ENCODE measurements at regions not wholly inside any gene's neighbourhood (a gene's known extent, or its start where the extent isn't known, plus 50 kb on each side); places are given as distances from the start of the nearest gene placed in this dataset.

DNA sequence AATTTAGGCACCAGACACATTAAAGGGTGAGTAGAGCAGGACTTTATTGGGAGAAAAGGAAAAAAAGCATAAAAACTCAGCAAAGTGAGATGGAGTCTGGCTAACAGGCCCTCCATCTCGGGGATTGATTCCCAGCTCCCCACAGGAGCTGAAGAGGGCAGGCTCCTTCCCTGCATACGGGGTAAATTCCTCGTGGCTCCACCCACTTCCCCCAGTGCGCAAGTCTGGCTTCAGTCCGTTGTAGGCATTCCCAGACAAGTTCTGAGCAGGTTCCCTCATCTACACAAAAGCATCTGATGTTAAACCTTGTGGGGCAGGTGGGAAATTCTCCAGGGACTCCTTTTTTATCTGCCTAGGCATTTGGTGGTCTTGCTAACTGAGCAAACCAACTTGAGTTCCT lies 722.6 kb downstream of the ZNF385D start (continued):
- TF ChIP-seq, protein P1, sequence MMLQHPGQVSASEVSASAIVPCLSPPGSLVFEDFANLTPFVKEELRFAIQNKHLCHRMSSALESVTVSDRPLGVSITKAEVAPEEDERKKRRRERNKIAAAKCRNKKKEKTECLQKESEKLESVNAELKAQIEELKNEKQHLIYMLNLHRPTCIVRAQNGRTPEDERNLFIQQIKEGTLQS (CRISPR knock-in tag; conservative IDR thresholded peaks at IDR 0.05) = no peak
- TF ChIP-seq ZNF317 (CRISPR knock-in tag; IDR thresholded peaks at IDR 0.05; ENCODE audit: borderline replicate concordance, low read depth) (no peak), MYBL2 (CRISPR knock-in tag; IDR thresholded peaks at IDR 0.05) (no peak)

DNA sequence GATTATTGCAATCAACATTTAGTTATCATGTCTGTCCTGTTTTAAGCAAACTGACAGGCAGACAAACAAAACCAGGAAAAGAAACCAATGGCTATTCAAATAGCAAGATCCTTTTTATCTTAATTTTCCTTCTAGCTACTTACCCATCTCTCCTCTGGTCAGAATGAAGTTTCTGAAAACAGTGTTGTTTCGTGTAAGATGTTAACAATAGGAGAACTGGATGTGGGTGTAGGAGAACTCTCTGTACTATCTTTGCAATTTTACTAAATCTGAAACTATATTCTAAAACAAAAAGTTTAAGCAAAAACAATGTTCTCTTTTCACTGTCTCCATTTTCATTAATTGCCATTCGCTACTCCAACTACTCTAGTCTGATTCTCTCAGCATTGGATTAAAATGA lies 726.4 kb downstream of the ZNF385D start:
- ATAC-seq (no peak), DNase-seq (ENCODE audit: low spot score) (no peak)
- Mint-ChIP-seq H3K27ac (no peak overlapping the region), H3K36me3 (no peaks in the 10 kb centered on the region), H3K4me3 (no peak overlapping the region), H3K4me1 (peaks cover 17% of the 10 kb centered on the region), H3K27me3 (ENCODE audit: low read depth) (no peaks in the 10 kb centered on the region), H3K9me3 (no peaks in the 10 kb centered on the region)
- ChIA-PET POLR2A (no interaction called here), CTCF (no interaction called here)
- TF ChIP-seq, protein P2, sequence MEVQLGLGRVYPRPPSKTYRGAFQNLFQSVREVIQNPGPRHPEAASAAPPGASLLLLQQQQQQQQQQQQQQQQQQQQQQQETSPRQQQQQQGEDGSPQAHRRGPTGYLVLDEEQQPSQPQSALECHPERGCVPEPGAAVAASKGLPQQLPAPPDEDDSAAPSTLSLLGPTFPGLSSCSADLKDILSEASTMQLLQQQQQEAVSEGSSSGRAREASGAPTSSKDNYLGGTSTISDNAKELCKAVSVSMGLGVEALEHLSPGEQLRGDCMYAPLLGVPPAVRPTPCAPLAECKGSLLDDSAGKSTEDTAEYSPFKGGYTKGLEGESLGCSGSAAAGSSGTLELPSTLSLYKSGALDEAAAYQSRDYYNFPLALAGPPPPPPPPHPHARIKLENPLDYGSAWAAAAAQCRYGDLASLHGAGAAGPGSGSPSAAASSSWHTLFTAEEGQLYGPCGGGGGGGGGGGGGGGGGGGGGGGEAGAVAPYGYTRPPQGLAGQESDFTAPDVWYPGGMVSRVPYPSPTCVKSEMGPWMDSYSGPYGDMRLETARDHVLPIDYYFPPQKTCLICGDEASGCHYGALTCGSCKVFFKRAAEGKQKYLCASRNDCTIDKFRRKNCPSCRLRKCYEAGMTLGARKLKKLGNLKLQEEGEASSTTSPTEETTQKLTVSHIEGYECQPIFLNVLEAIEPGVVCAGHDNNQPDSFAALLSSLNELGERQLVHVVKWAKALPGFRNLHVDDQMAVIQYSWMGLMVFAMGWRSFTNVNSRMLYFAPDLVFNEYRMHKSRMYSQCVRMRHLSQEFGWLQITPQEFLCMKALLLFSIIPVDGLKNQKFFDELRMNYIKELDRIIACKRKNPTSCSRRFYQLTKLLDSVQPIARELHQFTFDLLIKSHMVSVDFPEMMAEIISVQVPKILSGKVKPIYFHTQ (CRISPR knock-in tag; IDR thresholded peaks at IDR 0.05) = no peak
- TF ChIP-seq, protein P3, sequence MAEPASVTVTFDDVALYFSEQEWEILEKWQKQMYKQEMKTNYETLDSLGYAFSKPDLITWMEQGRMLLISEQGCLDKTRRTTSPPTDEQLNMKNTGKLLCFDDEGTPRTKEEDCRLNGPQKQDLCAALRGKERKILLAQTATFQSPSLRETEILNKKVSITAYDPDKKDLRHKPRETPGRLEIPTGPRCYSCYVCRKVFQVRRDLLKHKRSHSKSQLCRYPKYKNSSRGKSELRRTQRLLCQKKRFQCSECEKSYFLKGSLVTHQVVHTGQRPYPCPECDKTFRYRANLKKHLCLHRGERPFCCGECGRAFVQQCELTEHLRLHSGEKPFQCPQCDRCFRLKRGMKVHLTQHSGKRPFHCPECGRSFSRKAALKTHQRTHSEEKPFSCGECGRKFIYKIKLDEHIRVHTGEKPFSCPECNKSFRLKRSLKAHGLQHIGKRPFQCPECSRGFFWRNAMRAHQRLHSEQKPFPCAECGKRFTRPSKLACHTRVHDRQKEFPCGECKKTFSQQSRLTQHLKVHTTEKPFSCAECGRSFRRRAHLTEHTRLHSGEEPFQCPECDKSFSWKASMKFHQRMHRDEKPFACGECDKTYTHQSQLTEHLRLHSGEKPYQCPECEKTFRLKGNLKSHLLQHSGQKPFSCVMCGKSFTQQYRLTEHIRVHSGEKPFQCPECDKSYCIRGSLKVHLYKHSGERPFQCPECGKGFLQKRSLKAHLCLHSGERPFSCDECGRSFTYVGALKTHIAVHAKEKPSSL (CRISPR knock-in tag; conservative IDR thresholded peaks at IDR 0.05) = no peak
- TF ChIP-seq, protein P4, sequence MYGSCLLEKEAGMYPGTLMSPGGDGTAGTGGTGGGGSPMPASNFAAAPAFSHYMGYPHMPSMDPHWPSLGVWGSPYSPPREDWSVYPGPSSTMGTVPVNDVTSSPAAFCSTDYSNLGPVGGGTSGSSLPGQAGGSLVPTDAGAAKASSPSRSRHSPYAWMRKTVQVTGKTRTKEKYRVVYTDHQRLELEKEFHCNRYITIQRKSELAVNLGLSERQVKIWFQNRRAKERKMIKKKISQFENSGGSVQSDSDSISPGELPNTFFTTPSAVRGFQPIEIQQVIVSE (CRISPR knock-in tag; IDR thresholded peaks at IDR 0.05; ENCODE audit: borderline replicate concordance) = no peak
- TF ChIP-seq NFE2L1 (CRISPR knock-in tag; IDR thresholded peaks at IDR 0.05) = no peak
- no peak for TF ChIP-seq ETV6 (CRISPR knock-in tag; IDR thresholded peaks at IDR 0.05)
- TF ChIP-seq HMGA2 (CRISPR knock-in tag; IDR thresholded peaks at IDR 0.05) = no peak
- TF ChIP-seq ZNF121 (CRISPR knock-in tag; IDR thresholded peaks at IDR 0.05) = no peak
- TF ChIP-seq, protein P5, sequence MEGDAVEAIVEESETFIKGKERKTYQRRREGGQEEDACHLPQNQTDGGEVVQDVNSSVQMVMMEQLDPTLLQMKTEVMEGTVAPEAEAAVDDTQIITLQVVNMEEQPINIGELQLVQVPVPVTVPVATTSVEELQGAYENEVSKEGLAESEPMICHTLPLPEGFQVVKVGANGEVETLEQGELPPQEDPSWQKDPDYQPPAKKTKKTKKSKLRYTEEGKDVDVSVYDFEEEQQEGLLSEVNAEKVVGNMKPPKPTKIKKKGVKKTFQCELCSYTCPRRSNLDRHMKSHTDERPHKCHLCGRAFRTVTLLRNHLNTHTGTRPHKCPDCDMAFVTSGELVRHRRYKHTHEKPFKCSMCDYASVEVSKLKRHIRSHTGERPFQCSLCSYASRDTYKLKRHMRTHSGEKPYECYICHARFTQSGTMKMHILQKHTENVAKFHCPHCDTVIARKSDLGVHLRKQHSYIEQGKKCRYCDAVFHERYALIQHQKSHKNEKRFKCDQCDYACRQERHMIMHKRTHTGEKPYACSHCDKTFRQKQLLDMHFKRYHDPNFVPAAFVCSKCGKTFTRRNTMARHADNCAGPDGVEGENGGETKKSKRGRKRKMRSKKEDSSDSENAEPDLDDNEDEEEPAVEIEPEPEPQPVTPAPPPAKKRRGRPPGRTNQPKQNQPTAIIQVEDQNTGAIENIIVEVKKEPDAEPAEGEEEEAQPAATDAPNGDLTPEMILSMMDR (IDR thresholded peaks at IDR 0.05) = no peak
- TF ChIP-seq, protein P1 (CRISPR knock-in tag; conservative IDR thresholded peaks at IDR 0.05) = no peak
- TF ChIP-seq, protein P6, sequence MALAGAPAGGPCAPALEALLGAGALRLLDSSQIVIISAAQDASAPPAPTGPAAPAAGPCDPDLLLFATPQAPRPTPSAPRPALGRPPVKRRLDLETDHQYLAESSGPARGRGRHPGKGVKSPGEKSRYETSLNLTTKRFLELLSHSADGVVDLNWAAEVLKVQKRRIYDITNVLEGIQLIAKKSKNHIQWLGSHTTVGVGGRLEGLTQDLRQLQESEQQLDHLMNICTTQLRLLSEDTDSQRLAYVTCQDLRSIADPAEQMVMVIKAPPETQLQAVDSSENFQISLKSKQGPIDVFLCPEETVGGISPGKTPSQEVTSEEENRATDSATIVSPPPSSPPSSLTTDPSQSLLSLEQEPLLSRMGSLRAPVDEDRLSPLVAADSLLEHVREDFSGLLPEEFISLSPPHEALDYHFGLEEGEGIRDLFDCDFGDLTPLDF (CRISPR knock-in tag; IDR thresholded peaks at IDR 0.05) = no peak

DNA sequence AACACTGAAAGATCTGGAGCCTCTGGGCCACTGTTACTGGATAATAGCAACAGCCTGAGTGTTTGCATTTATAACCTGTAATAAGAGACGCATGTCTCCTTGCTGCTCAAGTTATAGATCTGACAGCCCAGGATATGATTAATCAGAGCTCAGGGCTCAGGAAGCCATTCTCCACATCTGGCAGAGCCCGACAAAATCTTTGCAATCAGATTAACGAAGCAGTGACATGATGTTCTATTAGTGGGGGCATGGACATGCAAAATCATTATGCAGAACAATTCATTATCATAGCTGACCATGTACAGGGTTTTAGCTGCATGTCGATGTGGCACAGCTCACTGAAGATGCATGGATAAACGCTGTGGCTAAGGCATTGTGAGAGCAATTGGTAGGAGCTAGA lies 730.3 kb downstream of the ZNF385D start:
- Mint-ChIP-seq H3K36me3 (peaks cover 5% of the 10 kb centered on the region; the same call in 1 of the 2 replicates), H3K27me3 (ENCODE audit: low read depth) (no peaks in the 10 kb centered on the region), H3K4me1 (peaks cover 34% of the 10 kb centered on the region), H3K27ac (no peak overlapping the region), H3K9me3 (peaks cover 8% of the 10 kb centered on the region), H3K4me3 (no peak overlapping the region)
- POLR2A ChIA-PET = no interaction called here
- CTCF ChIA-PET = no interaction called here
- TF ChIP-seq, protein P6 (CRISPR knock-in tag; IDR thresholded peaks at IDR 0.05) = no peak
- ATAC-seq (no peak), DNase-seq (ENCODE audit: low spot score) (no peak)
